Retinal pigment epithelial cell (primary cell): ENCODE measurements at regions not wholly inside any gene's neighbourhood (a gene's known extent, or its start where the extent isn't known, plus 50 kb on each side); places are given as distances from the start of the nearest gene placed in this dataset.
A peak's percentile ranks its signal among the peaks of the same experiment; 100 is the strongest.

Source experiments
- DNase-seq: peaks from one replicate; pipeline ENCODE4 v3.0.0-alpha.2; 2010; ENCODE audit warnings: low read depth
- H3K4me3 ChIP-seq: 2 replicates; pipeline ENCODE4 v1.5.1; 2011; ENCODE audit warnings: mild to moderate bottlenecking, low read length, control low read depth, moderate library complexity
- CTCF ChIP-seq: conservative IDR thresholded peaks from 2 replicates; pipeline ENCODE4 v1.5.1; 2011; ENCODE audit warnings: low read depth, low read length, control low read depth, inconsistent platforms

- no peak for TF ChIP-seq CTCF
- no peak for DNase-seq
- H3K4me3 ChIP-seq: no peak overlapping the region
Measured at GRCh38 chr17:53724726-53725125, 98.0 kb upstream of the KIF2B start.

- no peak for TF ChIP-seq CTCF
- DNase-seq: peak; percentile 98
- no peak overlapping the region for H3K4me3 ChIP-seq
Measured at GRCh38 chr17:53722407-53722806, 100.3 kb upstream of the KIF2B start.

GRCh38 chr17:53721101-53721500 lies 101.6 kb upstream of the KIF2B start:
- no peak for DNase-seq
- no peak for TF ChIP-seq CTCF
- no peak overlapping the region for H3K4me3 ChIP-seq

GRCh38 chr17:53719229-53719628 lies 103.5 kb upstream of the KIF2B start:
- TF ChIP-seq CTCF: no peak
- H3K4me3 ChIP-seq: no peak overlapping the region
- DNase-seq: no peak

- peak; percentile 66 for DNase-seq
- TF ChIP-seq CTCF: no peak
- no peak overlapping the region for H3K4me3 ChIP-seq
Measured at GRCh38 chr17:53707566-53707965, 115.2 kb upstream of the KIF2B start.

GRCh38 chr17:53696286-53696685 lies 126.4 kb upstream of the KIF2B start:
- no peak for DNase-seq
- no peak overlapping the region for H3K4me3 ChIP-seq
- TF ChIP-seq CTCF: no peak

- TF ChIP-seq CTCF: no peak
- H3K4me3 ChIP-seq: no peak overlapping the region
- no peak for DNase-seq
Measured at GRCh38 chr17:53687324-53687723, 135.4 kb upstream of the KIF2B start.
